WI38 (cell line): ENCODE measurements at regions not wholly inside any gene's neighbourhood (a gene's known extent, or its start where the extent isn't known, plus 50 kb on each side); places are given as distances from the start of the nearest gene placed in this dataset.

Experiments used
- H3K4me3 ChIP-seq: 2 replicates; pipeline ENCODE4 v1.5.1; 2011; ENCODE audit warnings: low read depth, mild to moderate bottlenecking, control low read depth, low read length
- TF ChIP-seq, protein P1 (sequence below): IDR thresholded peaks from 2 replicates; pipeline ENCODE4 v1.5.1; 2012; ENCODE audit warnings: low read depth, mild to moderate bottlenecking, control low read depth, low read length

DNA sequence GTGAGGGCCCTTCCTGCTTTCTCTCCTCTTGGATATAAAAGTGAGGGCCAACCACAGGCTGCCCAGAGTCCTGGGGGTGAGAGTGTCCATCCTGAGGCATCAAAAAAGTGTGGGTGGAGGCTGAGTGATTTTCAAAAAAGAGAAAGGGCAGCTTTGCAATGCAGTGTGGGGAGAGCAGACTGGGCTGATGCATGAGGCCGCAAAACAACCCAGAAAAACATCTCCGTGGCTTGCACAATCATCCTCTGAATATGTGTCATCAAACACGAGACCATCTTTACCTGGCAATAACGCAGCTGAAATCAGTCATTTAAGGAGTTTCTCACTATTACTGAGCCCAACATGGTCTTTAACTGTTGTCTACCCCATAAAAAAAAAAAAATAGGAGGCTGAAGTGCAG is 191.2 kb upstream of the SOX4 start:
- TF ChIP-seq, protein P1, sequence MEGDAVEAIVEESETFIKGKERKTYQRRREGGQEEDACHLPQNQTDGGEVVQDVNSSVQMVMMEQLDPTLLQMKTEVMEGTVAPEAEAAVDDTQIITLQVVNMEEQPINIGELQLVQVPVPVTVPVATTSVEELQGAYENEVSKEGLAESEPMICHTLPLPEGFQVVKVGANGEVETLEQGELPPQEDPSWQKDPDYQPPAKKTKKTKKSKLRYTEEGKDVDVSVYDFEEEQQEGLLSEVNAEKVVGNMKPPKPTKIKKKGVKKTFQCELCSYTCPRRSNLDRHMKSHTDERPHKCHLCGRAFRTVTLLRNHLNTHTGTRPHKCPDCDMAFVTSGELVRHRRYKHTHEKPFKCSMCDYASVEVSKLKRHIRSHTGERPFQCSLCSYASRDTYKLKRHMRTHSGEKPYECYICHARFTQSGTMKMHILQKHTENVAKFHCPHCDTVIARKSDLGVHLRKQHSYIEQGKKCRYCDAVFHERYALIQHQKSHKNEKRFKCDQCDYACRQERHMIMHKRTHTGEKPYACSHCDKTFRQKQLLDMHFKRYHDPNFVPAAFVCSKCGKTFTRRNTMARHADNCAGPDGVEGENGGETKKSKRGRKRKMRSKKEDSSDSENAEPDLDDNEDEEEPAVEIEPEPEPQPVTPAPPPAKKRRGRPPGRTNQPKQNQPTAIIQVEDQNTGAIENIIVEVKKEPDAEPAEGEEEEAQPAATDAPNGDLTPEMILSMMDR = no peak
- no peak overlapping the region for H3K4me3 ChIP-seq

DNA sequence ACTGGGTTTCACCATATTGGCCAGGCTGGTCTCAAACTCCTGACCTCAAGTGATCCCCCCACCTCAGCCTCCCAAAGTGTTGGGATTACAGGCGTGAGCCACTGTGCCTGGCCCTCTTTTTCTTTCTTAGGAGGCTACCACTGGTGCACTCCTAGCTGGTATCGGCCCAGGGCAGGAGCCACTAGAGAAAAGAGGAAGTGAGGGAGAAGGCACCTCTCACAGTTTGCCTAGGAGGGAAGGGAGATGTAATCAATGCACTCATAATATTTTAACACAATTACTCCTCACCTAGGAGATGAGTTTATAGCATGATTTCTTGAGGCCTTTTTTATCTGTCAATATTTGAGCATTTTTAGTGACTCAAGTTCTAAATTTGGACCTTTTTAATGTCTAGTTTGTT is 189.0 kb upstream of the SOX4 start:
- TF ChIP-seq, protein P1 = no peak
- H3K4me3 ChIP-seq = no peak overlapping the region

DNA sequence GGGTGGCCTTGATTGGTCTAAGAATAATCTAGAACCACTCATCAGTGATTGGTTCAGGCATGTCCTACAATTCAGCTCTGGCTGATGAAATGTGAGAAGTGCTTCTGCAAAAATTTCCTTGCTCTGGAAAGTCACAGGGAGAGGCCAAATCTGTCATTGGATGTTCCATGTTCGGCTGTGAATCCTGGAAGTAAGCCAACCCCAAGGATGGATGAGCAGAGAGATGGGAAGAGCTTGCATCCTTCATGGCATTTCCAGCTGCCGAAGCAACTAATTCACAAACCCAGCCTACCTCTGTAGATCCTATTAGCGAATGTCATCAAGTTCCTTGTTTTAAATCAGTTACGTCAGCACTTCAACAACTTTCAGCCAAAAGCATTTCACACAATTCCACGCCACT is 187.2 kb upstream of the SOX4 start:
- no peak overlapping the region for H3K4me3 ChIP-seq
- TF ChIP-seq, protein P1 = no peak

DNA sequence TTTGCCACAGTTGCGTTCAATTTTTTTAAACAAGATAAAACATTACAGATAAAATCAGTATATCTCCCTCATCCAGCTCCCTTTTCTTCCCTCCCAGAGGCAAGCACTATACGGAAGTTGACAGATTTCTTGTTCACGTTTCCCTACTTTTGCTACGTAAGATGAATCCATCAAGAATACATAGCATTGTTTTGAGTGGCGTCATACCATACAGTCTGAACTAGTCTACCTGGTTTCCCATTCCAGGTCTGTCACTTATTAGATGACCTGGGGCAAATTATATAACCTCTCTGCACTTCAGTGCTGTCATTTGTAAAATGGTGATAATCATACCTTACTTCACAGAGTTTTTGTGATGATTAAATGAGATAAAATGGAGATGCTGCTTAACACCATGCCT is 184.3 kb upstream of the SOX4 start:
- no peak overlapping the region for H3K4me3 ChIP-seq
- TF ChIP-seq, protein P1 = no peak

DNA sequence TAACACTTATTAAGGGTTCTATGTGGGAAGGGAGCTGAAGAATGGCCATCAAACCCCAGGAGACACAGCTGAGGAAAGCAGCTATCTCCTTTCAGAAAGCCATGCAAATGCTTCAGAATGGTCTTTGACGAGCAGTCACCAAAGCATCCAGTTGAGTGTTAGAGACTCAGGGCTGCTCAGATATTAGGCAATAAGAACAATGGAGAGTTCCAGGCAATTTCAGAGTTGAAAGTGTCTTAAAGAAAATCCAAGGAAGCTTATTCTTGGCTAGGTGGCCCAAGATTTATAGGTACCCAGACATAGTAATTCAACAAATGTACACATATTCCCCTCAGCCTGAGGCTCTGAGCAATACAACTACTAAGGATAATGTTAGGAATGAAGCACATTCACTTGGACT is 180.1 kb upstream of the SOX4 start:
- H3K4me3 ChIP-seq = no peak overlapping the region
- TF ChIP-seq, protein P1 = no peak

DNA sequence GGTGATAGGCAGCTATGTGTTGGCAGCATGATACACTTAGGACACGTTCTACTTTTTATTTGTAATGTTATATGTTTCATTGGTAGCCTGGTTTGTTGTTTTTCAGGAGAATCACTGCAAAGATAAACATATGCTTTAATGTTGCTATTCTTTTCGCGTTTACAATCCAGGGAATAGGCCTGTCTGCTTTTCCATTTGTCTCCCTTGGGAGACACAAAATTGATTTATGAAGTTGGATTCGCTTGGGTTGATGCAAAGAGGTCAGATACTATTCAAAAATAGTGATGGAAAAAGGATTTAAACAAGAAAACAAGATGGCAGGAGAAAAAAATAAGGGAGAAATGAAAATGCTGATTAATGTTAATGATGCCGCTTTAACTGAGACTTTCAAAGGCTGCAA is 179.5 kb upstream of the SOX4 start:
- TF ChIP-seq, protein P1 = no peak
- H3K4me3 ChIP-seq = no peak overlapping the region

DNA sequence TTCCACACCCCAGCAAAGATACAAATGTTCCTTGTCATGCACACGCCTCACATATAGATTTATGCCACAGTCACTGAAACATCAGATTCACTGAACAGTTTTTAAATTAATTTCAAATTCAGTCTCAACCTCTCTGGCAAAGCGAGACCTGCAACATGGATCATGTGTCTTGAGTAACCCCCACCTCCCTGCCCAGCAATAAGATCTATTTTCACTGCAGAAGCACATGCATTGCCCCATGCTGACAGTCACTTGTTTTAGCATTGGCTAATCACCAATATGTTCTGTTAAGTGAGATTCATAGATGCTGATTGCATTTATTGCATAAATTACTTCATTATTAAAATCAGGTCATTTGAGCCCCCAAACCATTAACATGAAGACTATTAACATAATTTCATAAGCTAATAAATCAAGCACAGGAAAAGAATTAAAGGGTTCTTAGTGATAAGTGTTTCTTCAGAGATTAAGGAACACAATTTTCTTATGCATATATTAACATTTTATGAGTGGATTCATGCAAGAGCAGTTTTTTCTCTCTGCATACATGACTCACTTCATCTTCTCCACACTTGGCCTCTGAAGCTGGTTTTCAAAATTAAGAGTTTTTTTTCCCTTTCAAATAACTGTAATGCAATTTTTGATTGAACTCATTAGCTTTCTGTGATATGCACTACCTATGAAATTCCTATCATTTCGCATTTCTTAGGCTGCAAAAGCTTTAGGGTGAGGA is 173.2 kb upstream of the SOX4 start:
- TF ChIP-seq, protein P1 = no peak
- no peak overlapping the region for H3K4me3 ChIP-seq
